Neural cell (in vitro differentiated cells): ENCODE measurements at regions not wholly inside any gene's neighbourhood (a gene's known extent, or its start where the extent isn't known, plus 50 kb on each side); places are given as distances from the start of the nearest gene placed in this dataset.

Experiments
- H2AFZ ChIP-seq: fragments of 200-600, 300-800 bp; sonication (generic), shearing (Covaris generic); 2 replicates; pipeline ENCODE4 v1.6.0; 2014; ENCODE audit warnings: low read depth, mild to moderate bottlenecking, antibody characterized with exemption, low read length, moderate library complexity
- H3F3A ChIP-seq: fragments of 200-600 bp; shearing (Covaris generic); 2 replicates; pipeline ENCODE4 v1.6.1; 2016; ENCODE audit warnings: mild to moderate bottlenecking, moderate library complexity, mixed read lengths, antibody characterized with exemption, low read length; ENCODE audit not compliant: insufficient read depth, poor library complexity, severe bottlenecking
- H3K27ac ChIP-seq: fragments of 200-600, 300-800 bp; sonication (generic), shearing (Covaris generic); 2 replicates; pipeline ENCODE4 v1.5.1; 2014; ENCODE audit warnings: mild to moderate bottlenecking, low read length, moderate library complexity
- H3K27me3 ChIP-seq: fragments of 300-800, 200-600 bp; sonication (generic), shearing (Covaris generic); 2 replicates; pipeline ENCODE4 v1.6.0; 2014; ENCODE audit warnings: mild to moderate bottlenecking, low read depth, low read length, moderate library complexity; ENCODE audit not compliant: insufficient read depth
- H3K36me3 ChIP-seq: fragments of 300-800, 200-600 bp; sonication (generic), shearing (Covaris generic); 2 replicates; pipeline ENCODE4 v1.5.1; 2014; ENCODE audit warnings: mild to moderate bottlenecking, antibody characterized with exemption, low read length, moderate library complexity; ENCODE audit not compliant: insufficient read depth
- H3K4me2 ChIP-seq: fragments of 300-800, 200-600 bp; sonication (generic), shearing (Covaris generic); 2 replicates; pipeline ENCODE4 v1.6.0; 2014; ENCODE audit warnings: mild to moderate bottlenecking, low read length
- H3K4me3 ChIP-seq: fragments of 300-800, 200-600 bp; sonication (generic), shearing (Covaris generic); 2 replicates; pipeline ENCODE4 v1.5.1; 2014; ENCODE audit warnings: mild to moderate bottlenecking, low read length, moderate library complexity
- H3K79me2 ChIP-seq: fragments of 200-600 bp; shearing (Covaris generic); replicated peaks from 2 replicates; pipeline ENCODE4 v1.6.0; 2014; ENCODE audit warnings: mild to moderate bottlenecking, low read length, moderate library complexity; ENCODE audit not compliant: insufficient read depth
- H3K9ac ChIP-seq: fragments of 300-800, 200-600 bp; sonication (generic), shearing (Covaris generic); 2 replicates; pipeline ENCODE4 v1.6.1; 2016; ENCODE audit warnings: mild to moderate bottlenecking, low read length, mixed read lengths
- H3K9me2 ChIP-seq: fragments of 200-600 bp; shearing (Covaris generic); 2 replicates; pipeline ENCODE4 v1.6.1; 2016; ENCODE audit warnings: mild to moderate bottlenecking, low read length, mixed read lengths; ENCODE audit not compliant: insufficient read depth
- H3K9me3 ChIP-seq: fragments of 200-600, 300-800 bp; sonication (generic), shearing (Covaris generic); 2 replicates; pipeline ENCODE4 v1.6.1; 2016; ENCODE audit warnings: mild to moderate bottlenecking, mixed run types, low read length, moderate library complexity, mixed read lengths
- H4K20me1 ChIP-seq: fragments of 200-600 bp; shearing (Covaris generic); 2 replicates; pipeline ENCODE4 v1.6.1; 2016; ENCODE audit warnings: mild to moderate bottlenecking, mixed run types; ENCODE audit not compliant: insufficient read depth
- EP300 ChIP-seq: fragments of 450-650 bp; conservative IDR thresholded peaks from 2 replicates; pipeline ENCODE4 v1.6.1; 2014; ENCODE audit warnings: antibody characterized with exemption, mild to moderate bottlenecking, moderate library complexity; ENCODE audit not compliant: poor library complexity, severe bottlenecking
- EZH2 ChIP-seq: fragments of 200-600, 300-800 bp; shearing (Covaris generic), sonication (generic); IDR thresholded peaks from 2 replicates; pipeline ENCODE4 v1.6.1; 2014; ENCODE audit warnings: antibody characterized with exemption, low read length, borderline replicate concordance, mild to moderate bottlenecking; ENCODE audit not compliant: insufficient read depth, poor library complexity, severe bottlenecking
- MXI1 ChIP-seq: fragments of 450-650 bp; conservative IDR thresholded peaks from 2 replicates; pipeline ENCODE4 v1.6.1; 2014; ENCODE audit warnings: antibody characterized with exemption, mild to moderate bottlenecking; ENCODE audit not compliant: poor library complexity, severe bottlenecking
- POLR2AphosphoS5 ChIP-seq: IDR thresholded peaks from 2 replicates; pipeline ENCODE4 v1.6.1; 2012
- RAD21 ChIP-seq: fragments of 450-650 bp; conservative IDR thresholded peaks from 2 replicates; pipeline ENCODE4 v1.6.1; 2014; ENCODE audit warnings: antibody characterized with exemption, mild to moderate bottlenecking, moderate library complexity
- SMC3 ChIP-seq: fragments of 450-650 bp; conservative IDR thresholded peaks from 2 replicates; pipeline ENCODE4 v1.6.1; 2014; ENCODE audit warnings: antibody characterized with exemption, mild to moderate bottlenecking, moderate library complexity; ENCODE audit not compliant: poor library complexity
- TAF1 ChIP-seq: IDR thresholded peaks from 2 replicates; pipeline ENCODE4 v1.6.1; 2012; ENCODE audit warnings: low read depth
- TF ChIP-seq, protein P1 (sequence below): fragments of 450-650 bp; IDR thresholded peaks from 2 replicates; pipeline ENCODE4 v1.5.1; 2014; ENCODE audit warnings: antibody characterized with exemption, mild to moderate bottlenecking, moderate library complexity; ENCODE audit not compliant: poor library complexity, severe bottlenecking
- TF ChIP-seq, protein P2 (sequence below): IDR thresholded peaks from 2 replicates; pipeline ENCODE4 v1.6.1; 2012; ENCODE audit warnings: borderline replicate concordance

GRCh38 chr15:58344213-58345070, 87.3 kb upstream of the LIPC start:
- Histone ChIP-seq H2AFZ (no peak overlapping the region), H3F3A (no peaks in the 10 kb centered on the region), H4K20me1 (no peaks in the 10 kb centered on the region), H3K27me3 (no peaks in the 10 kb centered on the region), H3K4me3 (no peak overlapping the region), H3K9ac (no peak overlapping the region), H3K79me2 (no peaks in the 10 kb centered on the region), H3K36me3 (no peaks in the 10 kb centered on the region), H3K9me2 (no peaks in the 10 kb centered on the region), H3K9me3 (no peaks in the 10 kb centered on the region), H3K27ac (no peak overlapping the region), H3K4me2 (no peak overlapping the region)
- TF ChIP-seq SMC3 (no peak), RAD21 (no peak), EZH2 (no peak), EP300 (no peak), TAF1 (no peak), POLR2AphosphoS5 (no peak), MXI1 (no peak)
- TF ChIP-seq, protein P1, sequence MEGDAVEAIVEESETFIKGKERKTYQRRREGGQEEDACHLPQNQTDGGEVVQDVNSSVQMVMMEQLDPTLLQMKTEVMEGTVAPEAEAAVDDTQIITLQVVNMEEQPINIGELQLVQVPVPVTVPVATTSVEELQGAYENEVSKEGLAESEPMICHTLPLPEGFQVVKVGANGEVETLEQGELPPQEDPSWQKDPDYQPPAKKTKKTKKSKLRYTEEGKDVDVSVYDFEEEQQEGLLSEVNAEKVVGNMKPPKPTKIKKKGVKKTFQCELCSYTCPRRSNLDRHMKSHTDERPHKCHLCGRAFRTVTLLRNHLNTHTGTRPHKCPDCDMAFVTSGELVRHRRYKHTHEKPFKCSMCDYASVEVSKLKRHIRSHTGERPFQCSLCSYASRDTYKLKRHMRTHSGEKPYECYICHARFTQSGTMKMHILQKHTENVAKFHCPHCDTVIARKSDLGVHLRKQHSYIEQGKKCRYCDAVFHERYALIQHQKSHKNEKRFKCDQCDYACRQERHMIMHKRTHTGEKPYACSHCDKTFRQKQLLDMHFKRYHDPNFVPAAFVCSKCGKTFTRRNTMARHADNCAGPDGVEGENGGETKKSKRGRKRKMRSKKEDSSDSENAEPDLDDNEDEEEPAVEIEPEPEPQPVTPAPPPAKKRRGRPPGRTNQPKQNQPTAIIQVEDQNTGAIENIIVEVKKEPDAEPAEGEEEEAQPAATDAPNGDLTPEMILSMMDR: no peak
- TF ChIP-seq, protein P2, sequence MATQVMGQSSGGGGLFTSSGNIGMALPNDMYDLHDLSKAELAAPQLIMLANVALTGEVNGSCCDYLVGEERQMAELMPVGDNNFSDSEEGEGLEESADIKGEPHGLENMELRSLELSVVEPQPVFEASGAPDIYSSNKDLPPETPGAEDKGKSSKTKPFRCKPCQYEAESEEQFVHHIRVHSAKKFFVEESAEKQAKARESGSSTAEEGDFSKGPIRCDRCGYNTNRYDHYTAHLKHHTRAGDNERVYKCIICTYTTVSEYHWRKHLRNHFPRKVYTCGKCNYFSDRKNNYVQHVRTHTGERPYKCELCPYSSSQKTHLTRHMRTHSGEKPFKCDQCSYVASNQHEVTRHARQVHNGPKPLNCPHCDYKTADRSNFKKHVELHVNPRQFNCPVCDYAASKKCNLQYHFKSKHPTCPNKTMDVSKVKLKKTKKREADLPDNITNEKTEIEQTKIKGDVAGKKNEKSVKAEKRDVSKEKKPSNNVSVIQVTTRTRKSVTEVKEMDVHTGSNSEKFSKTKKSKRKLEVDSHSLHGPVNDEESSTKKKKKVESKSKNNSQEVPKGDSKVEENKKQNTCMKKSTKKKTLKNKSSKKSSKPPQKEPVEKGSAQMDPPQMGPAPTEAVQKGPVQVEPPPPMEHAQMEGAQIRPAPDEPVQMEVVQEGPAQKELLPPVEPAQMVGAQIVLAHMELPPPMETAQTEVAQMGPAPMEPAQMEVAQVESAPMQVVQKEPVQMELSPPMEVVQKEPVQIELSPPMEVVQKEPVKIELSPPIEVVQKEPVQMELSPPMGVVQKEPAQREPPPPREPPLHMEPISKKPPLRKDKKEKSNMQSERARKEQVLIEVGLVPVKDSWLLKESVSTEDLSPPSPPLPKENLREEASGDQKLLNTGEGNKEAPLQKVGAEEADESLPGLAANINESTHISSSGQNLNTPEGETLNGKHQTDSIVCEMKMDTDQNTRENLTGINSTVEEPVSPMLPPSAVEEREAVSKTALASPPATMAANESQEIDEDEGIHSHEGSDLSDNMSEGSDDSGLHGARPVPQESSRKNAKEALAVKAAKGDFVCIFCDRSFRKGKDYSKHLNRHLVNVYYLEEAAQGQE: no peak

GRCh38 chr15:58346361-58346760, 85.4 kb upstream of the LIPC start:
- no peak overlapping the region for H2AFZ ChIP-seq
- no peaks in the 10 kb centered on the region for H3K36me3 ChIP-seq
- H3K27ac ChIP-seq: no peak overlapping the region
- no peaks in the 10 kb centered on the region for H3K27me3 ChIP-seq
- H3K9ac ChIP-seq: no peak overlapping the region
- no peaks in the 10 kb centered on the region for H3F3A ChIP-seq
- H3K4me2 ChIP-seq: no peak overlapping the region
- no peaks in the 10 kb centered on the region for H3K79me2 ChIP-seq
- no peaks in the 10 kb centered on the region for H3K9me3 ChIP-seq
- no peaks in the 10 kb centered on the region for H4K20me1 ChIP-seq
- H3K4me3 ChIP-seq: no peak overlapping the region
- no peaks in the 10 kb centered on the region for H3K9me2 ChIP-seq
- no peak for TF ChIP-seq SMC3
- TF ChIP-seq RAD21: no peak
- no peak for TF ChIP-seq EZH2
- TF ChIP-seq, protein P2: no peak
- TF ChIP-seq POLR2AphosphoS5: no peak
- TF ChIP-seq TAF1: no peak
- no peak for TF ChIP-seq MXI1
- no peak for TF ChIP-seq EP300
- TF ChIP-seq, protein P1: no peak
